Esophagus muscularis mucosa (tissue), 4 donors: ENCODE measurements at regions not wholly inside any gene's neighbourhood (a gene's known extent, or its start where the extent isn't known, plus 50 kb on each side); places are given as distances from the start of the nearest gene placed in this dataset.
"Not testable (repeated sequence)": the region's sequence is repeated elsewhere in the genome, so short reads cannot be mapped to it uniquely, and the experiment has no call there.

Experiments
- EP300 ChIP-seq: sonication (generic); formaldehyde crosslinking; IDR thresholded peaks from one replicate; pipeline ENCODE4 v1.6.1; 2017; ENCODE audit warnings: antibody characterized with exemption
- POLR2A ChIP-seq: fragments of 450-650 bp; IDR thresholded peaks from one replicate; pipeline ENCODE4 v1.6.1; 2017; ENCODE audit warnings: antibody characterized with exemption, moderate library complexity, mild to moderate bottlenecking, low read depth
- TF ChIP-seq, protein P1 (sequence below), 3 experiments: fragments of 200-600 bp in 2 of 3; fragments of 450-650 bp in 1 of 3; sonication (generic) in 2 of 3; IDR thresholded peaks; one replicate each; pipeline ENCODE4 v1.5.1; 2017 to 2019; ENCODE audit warnings: antibody characterized with exemption in 3 of 3, mild to moderate bottlenecking in 2 of 3, moderate library complexity in 1 of 3

DNA sequence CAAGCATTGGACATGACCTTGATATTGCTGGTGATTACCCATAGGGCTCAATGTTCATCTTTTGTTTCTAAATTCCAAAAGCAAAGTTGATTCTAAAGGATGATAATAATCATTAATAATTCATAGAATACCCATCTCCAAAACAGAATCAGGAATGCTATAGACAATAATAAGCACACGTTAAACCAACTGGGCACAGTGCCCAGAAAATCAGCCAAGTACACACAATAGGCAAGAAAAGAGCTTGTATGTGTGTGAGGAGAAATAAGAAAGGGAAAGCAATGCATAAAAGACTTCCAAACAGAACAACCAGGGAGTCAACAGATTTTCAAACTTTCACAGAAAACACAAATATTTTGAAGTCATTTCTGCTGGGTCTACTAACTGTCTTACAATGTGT lies 242.3 kb upstream of the TEKT4 start:
- TF ChIP-seq POLR2A, EP300: not testable (repeated sequence)
- TF ChIP-seq, protein P1, sequence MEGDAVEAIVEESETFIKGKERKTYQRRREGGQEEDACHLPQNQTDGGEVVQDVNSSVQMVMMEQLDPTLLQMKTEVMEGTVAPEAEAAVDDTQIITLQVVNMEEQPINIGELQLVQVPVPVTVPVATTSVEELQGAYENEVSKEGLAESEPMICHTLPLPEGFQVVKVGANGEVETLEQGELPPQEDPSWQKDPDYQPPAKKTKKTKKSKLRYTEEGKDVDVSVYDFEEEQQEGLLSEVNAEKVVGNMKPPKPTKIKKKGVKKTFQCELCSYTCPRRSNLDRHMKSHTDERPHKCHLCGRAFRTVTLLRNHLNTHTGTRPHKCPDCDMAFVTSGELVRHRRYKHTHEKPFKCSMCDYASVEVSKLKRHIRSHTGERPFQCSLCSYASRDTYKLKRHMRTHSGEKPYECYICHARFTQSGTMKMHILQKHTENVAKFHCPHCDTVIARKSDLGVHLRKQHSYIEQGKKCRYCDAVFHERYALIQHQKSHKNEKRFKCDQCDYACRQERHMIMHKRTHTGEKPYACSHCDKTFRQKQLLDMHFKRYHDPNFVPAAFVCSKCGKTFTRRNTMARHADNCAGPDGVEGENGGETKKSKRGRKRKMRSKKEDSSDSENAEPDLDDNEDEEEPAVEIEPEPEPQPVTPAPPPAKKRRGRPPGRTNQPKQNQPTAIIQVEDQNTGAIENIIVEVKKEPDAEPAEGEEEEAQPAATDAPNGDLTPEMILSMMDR (IDR thresholded peaks at IDR 0.05): not testable (repeated sequence)
